ENCODE measurements at regions not wholly inside any gene's neighbourhood (a gene's known extent, or its start where the extent isn't known, plus 50 kb on each side); places are given as distances from the start of the nearest gene placed in this dataset.

- POLR2A ChIA-PET (ENCODE audit: partially characterized antibody): no interaction called here
These were observed 335.0 kb upstream of the GLI3 start for GRCh38 chr7:42572056-42572455.

More at GRCh38 chr7:42572056-42572455, 335.0 kb upstream of the GLI3 start:
- Histone ChIP-seq H3K9me3 (ENCODE audit: insufficient read depth in 2 of 2, low read depth in 1 of 2, low read length in 1 of 2) (no peaks in the 10 kb centered on the region), H3K4ac (replicated peaks; ENCODE audit: insufficient read length, low read depth, low read length) (no peak overlapping the region), H2BK15ac (ENCODE audit: low read length) (no peak overlapping the region), H3K14ac (ENCODE audit: insufficient read length) (no peak overlapping the region), H4K91ac (replicated peaks; ENCODE audit: insufficient read length, low read length) (no peak overlapping the region), H2AK5ac (ENCODE audit: low read depth, low read length) (no peak overlapping the region), H3K27ac (ENCODE audit: low read depth, low read length) (no peak overlapping the region), H3K79me1 (ENCODE audit: low read depth, low read length) (no peaks in the 10 kb centered on the region), H3K23ac (ENCODE audit: insufficient read length) (no peak overlapping the region), H2BK120ac (replicated peaks; ENCODE audit: low read depth, low read length) (no peak overlapping the region), H3K36me3 (ENCODE audit: control insufficient read depth in 2 of 4, insufficient read depth in 4 of 4, low read length in 3 of 4) (no peaks in the 10 kb centered on the region), H3K27me3 (replicated peaks in 1 of 4; ENCODE audit: control insufficient read depth in 3 of 4, extremely low read depth in 1 of 4, insufficient read depth in 3 of 4, low read length in 3 of 4) (no peaks in the 10 kb centered on the region), H2BK5ac (ENCODE audit: low read depth, low read length) (no peak overlapping the region), H2BK12ac (ENCODE audit: low read depth, low read length) (no peak overlapping the region), H3K4me1 (replicated peaks in 1 of 4; ENCODE audit: control insufficient read depth in 3 of 4, insufficient read depth in 4 of 4, low read length in 3 of 4) (no peaks in the 10 kb centered on the region), H3K4me2 (ENCODE audit: insufficient read depth in 1 of 2, low read depth in 2 of 2, low read length in 2 of 2) (no peak overlapping the region), H4K8ac (ENCODE audit: extremely low read depth, insufficient read depth, low read length) (no peak overlapping the region), H3K18ac (ENCODE audit: extremely low read depth, low read length) (no peak overlapping the region), H2AFZ (ENCODE audit: low read length) (no peak overlapping the region), H3K23me2 (ENCODE audit: low read depth, low read length) (no peaks in the 10 kb centered on the region; the same call in 1 of the 2 replicates), H3K4me3 (ENCODE audit: extremely low read depth in 1 of 4, insufficient read depth in 2 of 4, low read depth in 3 of 4, low read length in 4 of 4) (no peak overlapping the region), H3K9ac (replicated peaks in 1 of 4; ENCODE audit: extremely low read depth in 1 of 4, low read depth in 3 of 4, low read length in 3 of 4) (no peak overlapping the region), H4K5ac (ENCODE audit: insufficient read length, low read depth, low read length) (no peak overlapping the region), H3K79me2 (ENCODE audit: control insufficient read depth in 1 of 2, insufficient read depth in 2 of 2, low read length in 2 of 2) (no peaks in the 10 kb centered on the region), H4K20me1 (replicated peaks in 1 of 2; ENCODE audit: control insufficient read depth in 1 of 2, insufficient read depth in 2 of 2, low read length in 2 of 2) (no peaks in the 10 kb centered on the region), H2BK20ac (ENCODE audit: low read length) (no peak overlapping the region), H3K56ac (replicated peaks; ENCODE audit: insufficient read length, low read depth, low read length) (no peak overlapping the region)
- WGBS, 2 experiments (ENCODE audit: extremely low coverage in 1 of 2, insufficient coverage in 1 of 2, insufficient read length in 1 of 2, insufficient replicate concordance in 2 of 2, low coverage in 1 of 2, low lambda C conversion rate in 2 of 2, missing lambda C conversion rate in 1 of 2): 97 to 100% methylated on average over 1 to 8 of the region's 8 CpGs
- CTCF ChIA-PET (ENCODE audit: partially characterized antibody): interaction anchor here (0.6 to 5.2 kb wide), 3 partner anchors 178 to 629 kb away, joined by 3 to 40 read pairs (median 3); no protein-coding TSS in a partner anchor
- no peak for FAIRE-seq
- DNase-seq (ENCODE audit: low read depth in 1 of 2, low spot score in 2 of 2): no peak
- TF ChIP-seq NANOG (IDR thresholded peaks at IDR 0.05; ENCODE audit: insufficient read depth, low read depth, low read length, poor library complexity, severe bottlenecking) (no peak), ATF3 (IDR thresholded peaks at IDR 0.05; ENCODE audit: insufficient read depth, low read depth, low read length) (no peak)

Data from H1 (cell line).